ENCODE measurements at regions not wholly inside any gene's neighbourhood (a gene's known extent, or its start where the extent isn't known, plus 50 kb on each side); places are given as distances from the start of the nearest gene placed in this dataset.

DNA sequence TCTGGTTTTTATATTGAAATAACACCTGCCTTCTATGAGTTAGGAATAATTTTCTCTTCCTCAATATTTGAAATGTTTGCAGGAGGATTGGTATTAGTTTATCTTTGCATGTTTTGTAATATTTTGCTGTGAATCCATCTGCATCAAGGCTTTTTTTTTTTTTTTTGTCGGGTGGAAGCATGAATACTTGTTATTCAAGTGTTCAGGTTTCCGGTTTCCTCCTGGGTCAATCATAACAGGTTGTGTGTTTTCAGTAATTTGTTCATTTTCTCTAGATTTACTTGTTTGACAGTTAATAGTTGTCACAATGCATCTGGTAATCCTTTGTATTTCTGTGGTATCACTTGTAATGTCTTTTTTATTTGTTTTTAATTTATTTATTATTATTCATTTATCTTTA is 256.7 kb upstream of the RBMY1B start:
- TF ChIP-seq, protein P1, sequence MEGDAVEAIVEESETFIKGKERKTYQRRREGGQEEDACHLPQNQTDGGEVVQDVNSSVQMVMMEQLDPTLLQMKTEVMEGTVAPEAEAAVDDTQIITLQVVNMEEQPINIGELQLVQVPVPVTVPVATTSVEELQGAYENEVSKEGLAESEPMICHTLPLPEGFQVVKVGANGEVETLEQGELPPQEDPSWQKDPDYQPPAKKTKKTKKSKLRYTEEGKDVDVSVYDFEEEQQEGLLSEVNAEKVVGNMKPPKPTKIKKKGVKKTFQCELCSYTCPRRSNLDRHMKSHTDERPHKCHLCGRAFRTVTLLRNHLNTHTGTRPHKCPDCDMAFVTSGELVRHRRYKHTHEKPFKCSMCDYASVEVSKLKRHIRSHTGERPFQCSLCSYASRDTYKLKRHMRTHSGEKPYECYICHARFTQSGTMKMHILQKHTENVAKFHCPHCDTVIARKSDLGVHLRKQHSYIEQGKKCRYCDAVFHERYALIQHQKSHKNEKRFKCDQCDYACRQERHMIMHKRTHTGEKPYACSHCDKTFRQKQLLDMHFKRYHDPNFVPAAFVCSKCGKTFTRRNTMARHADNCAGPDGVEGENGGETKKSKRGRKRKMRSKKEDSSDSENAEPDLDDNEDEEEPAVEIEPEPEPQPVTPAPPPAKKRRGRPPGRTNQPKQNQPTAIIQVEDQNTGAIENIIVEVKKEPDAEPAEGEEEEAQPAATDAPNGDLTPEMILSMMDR (IDR thresholded peaks at IDR 0.05), result no peak
- no peak for TF ChIP-seq POLR2A (IDR thresholded peaks at IDR 0.05)
- no peak for TF ChIP-seq EP300 (IDR thresholded peaks at IDR 0.05)

All from upper lobe of left lung (tissue), 4 donors.